ENCODE measurements at regions not wholly inside any gene's neighbourhood (a gene's known extent, or its start where the extent isn't known, plus 50 kb on each side); places are given as distances from the start of the nearest gene placed in this dataset.

- DNase-seq: no peak
Observed at GRCh38 chr9:20291201-20291600, 331.1 kb downstream of the MLLT3 start.

GRCh38 chr9:20290257-20290656 is 332.0 kb downstream of the MLLT3 start:
- no peak for DNase-seq

- no peak for DNase-seq
Observed at GRCh38 chr9:20289423-20290010, 332.8 kb downstream of the MLLT3 start.

- no peak for DNase-seq
Observed at GRCh38 chr9:20286969-20287368, 335.3 kb downstream of the MLLT3 start.

GRCh38 chr9:20286154-20286700 is 336.1 kb downstream of the MLLT3 start:
- DNase-seq: no peak

- no peak for DNase-seq
Observed at GRCh38 chr9:20284601-20285289, 337.6 kb downstream of the MLLT3 start.

GRCh38 chr9:20280330-20280729 is 342.0 kb downstream of the MLLT3 start:
- DNase-seq: no peak

- no peak for DNase-seq
Observed at GRCh38 chr9:20276762-20277161, 345.5 kb downstream of the MLLT3 start.

- no peak for DNase-seq
Observed at GRCh38 chr9:20271723-20272122, 350.6 kb downstream of the MLLT3 start.

- DNase-seq: no peak
Observed at GRCh38 chr9:20271096-20271495, 351.2 kb downstream of the MLLT3 start.

- DNase-seq: no peak
Observed at GRCh38 chr9:20270161-20270560, 352.1 kb downstream of the MLLT3 start.

- DNase-seq: no peak
Observed at GRCh38 chr9:20269620-20270019, 352.7 kb downstream of the MLLT3 start.

GRCh38 chr9:20264896-20265295 is 357.4 kb downstream of the MLLT3 start:
- no peak for DNase-seq

GRCh38 chr9:20262611-20263010 is 359.7 kb downstream of the MLLT3 start:
- DNase-seq: no peak

GRCh38 chr9:20256284-20256948 is 365.9 kb downstream of the MLLT3 start:
- DNase-seq: no peak

- no peak for DNase-seq
Observed at GRCh38 chr9:20255052-20255451, 367.2 kb downstream of the MLLT3 start.

- DNase-seq: no peak
Observed at GRCh38 chr9:20253635-20254034, 368.7 kb downstream of the MLLT3 start.

- DNase-seq: no peak
Observed at GRCh38 chr9:20252778-20253177, 369.5 kb downstream of the MLLT3 start.

GRCh38 chr9:20250791-20251190 is 371.5 kb downstream of the MLLT3 start:
- no peak for DNase-seq

- no peak for DNase-seq
Observed at GRCh38 chr9:20244271-20244670, 378.0 kb downstream of the MLLT3 start.

- DNase-seq: no peak
Observed at GRCh38 chr9:20243841-20244240, 378.5 kb downstream of the MLLT3 start.

GRCh38 chr9:20242510-20243189 is 379.6 kb downstream of the MLLT3 start:
- DNase-seq: peak; percentile 37

- no peak for DNase-seq
Observed at GRCh38 chr9:20240498-20240897, 381.8 kb downstream of the MLLT3 start.

- no peak for DNase-seq
Observed at GRCh38 chr9:20238921-20239320, 383.4 kb downstream of the MLLT3 start.

Data from NK-92 treated with Interleukin-12 subunit alpha and Interleukin-12 subunit beta, amount 100 ng/mL, for 24 hours (cell line).